Testis (tissue), 2 donors: ENCODE measurements at regions not wholly inside any gene's neighbourhood (a gene's known extent, or its start where the extent isn't known, plus 50 kb on each side); places are given as distances from the start of the nearest gene placed in this dataset.

ENCODE experiments used
- DNase-seq: peaks from one replicate; pipeline ENCODE4 v3.0.0-alpha.2; 2019
- H3K27ac ChIP-seq, 2 donors: fragments of 200-600 bp; sonication (generic); one replicate each; pipeline ENCODE4 v1.5.1; 2019
- H3K27me3 ChIP-seq: fragments of 200-600 bp; sonication (generic); one replicate; pipeline ENCODE4 v1.5.1; 2019
- H3K36me3 ChIP-seq: fragments of 200-600 bp; sonication (generic); one replicate; pipeline ENCODE4 v1.5.1; 2017; ENCODE audit warnings: low read depth; ENCODE audit errors: missing control alignments
- H3K4me1 ChIP-seq: fragments of 200-600 bp; sonication (generic); one replicate; pipeline ENCODE4 v1.5.1; 2019
- H3K4me3 ChIP-seq, 2 donors: fragments of 200-600 bp; sonication (generic); one replicate each; pipeline ENCODE4 v1.5.1; 2017 to 2019
- H3K9me3 ChIP-seq: fragments of 200-600 bp; sonication (generic); one replicate; pipeline ENCODE4 v1.5.1; 2017
- CTCF ChIP-seq, 3 experiments: fragments of 450-650 bp in 2 of 3; fragments of 200-600 bp in 1 of 3; sonication (generic) in 1 of 3; IDR thresholded peaks; one replicate each; pipeline ENCODE4 v1.5.1; 2016 to 2019; ENCODE audit warnings: antibody characterized with exemption in 3 of 3, mild to moderate bottlenecking in 2 of 3, moderate library complexity in 1 of 3
- POLR2A ChIP-seq: fragments of 450-650 bp; IDR thresholded peaks from one replicate; pipeline ENCODE4 v1.6.1; 2017; ENCODE audit warnings: antibody characterized with exemption, mild to moderate bottlenecking, moderate library complexity
- WGBS, 2 donors: methylation state at CpG; one replicate each; pipeline ENCODE4 v1.1.5; 2018; 5-methylcytosine and 5-hydroxymethylcytosine counted together
- intact Hi-C: fragments of 100-400 bp; cut with DNase I; formaldehyde crosslinking; loops from one replicate; pipeline ENCODE4 v1.15.1; 2023; ENCODE audit warnings: low total_unique reads

- H3K27ac ChIP-seq = no peak overlapping the region
- intact Hi-C loops = no loop called here
- H3K36me3 ChIP-seq = no peaks in the 10 kb centered on the region
- DNase-seq = no peak
- no peak overlapping the region for H3K4me3 ChIP-seq
- no peaks in the 10 kb centered on the region for H3K4me1 ChIP-seq
- H3K27me3 ChIP-seq = no peaks in the 10 kb centered on the region
- H3K9me3 ChIP-seq = no peaks in the 10 kb centered on the region
- 68 to 79% methylated on average over 4 of the region's 4 CpGs for WGBS, 2 donors
- no peak for TF ChIP-seq CTCF (IDR thresholded peaks at IDR 0.05)
Observed at GRCh38 chr5:52255308-52255707, 532.4 kb upstream of the ITGA1 start.

- no peak for DNase-seq
- WGBS, 2 donors = 90 to 91% methylated on average over 3 of the region's 3 CpGs
- TF ChIP-seq CTCF (IDR thresholded peaks at IDR 0.05) (no peak), POLR2A (no peak)
- no peaks in the 10 kb centered on the region for H3K36me3 ChIP-seq
- H3K4me1 ChIP-seq = no peaks in the 10 kb centered on the region
- intact Hi-C loops = no loop called here
- no peak overlapping the region for H3K27ac ChIP-seq
- H3K9me3 ChIP-seq = no peaks in the 10 kb centered on the region
- no peaks in the 10 kb centered on the region for H3K27me3 ChIP-seq
- H3K4me3 ChIP-seq = no peak overlapping the region
Observed at GRCh38 chr5:52262844-52263243, 524.9 kb upstream of the ITGA1 start.

- Histone ChIP-seq H3K36me3 (no peaks in the 10 kb centered on the region), H3K27ac (no peak overlapping the region), H3K4me3 (no peak overlapping the region), H3K9me3 (no peaks in the 10 kb centered on the region), H3K27me3 (no peaks in the 10 kb centered on the region), H3K4me1 (no peaks in the 10 kb centered on the region)
- intact Hi-C loops = no loop called here
- TF ChIP-seq POLR2A (no peak), CTCF (IDR thresholded peaks at IDR 0.05) (no peak)
- WGBS, 2 donors = 42 to 67% methylated on average over 1 of the region's 1 CpG
- no peak for DNase-seq
Observed at GRCh38 chr5:52269401-52269800, 518.3 kb upstream of the ITGA1 start.

- Histone ChIP-seq H3K4me1 (no peaks in the 10 kb centered on the region), H3K27ac (no peak overlapping the region), H3K36me3 (no peaks in the 10 kb centered on the region), H3K27me3 (no peaks in the 10 kb centered on the region), H3K9me3 (no peaks in the 10 kb centered on the region), H3K4me3 (no peak overlapping the region)
- TF ChIP-seq CTCF (IDR thresholded peaks at IDR 0.05) (no peak), POLR2A (no peak)
- intact Hi-C loops = no loop called here
- no peak for DNase-seq
- WGBS, 2 donors = 34 to 42% methylated on average over 4 of the region's 4 CpGs
Observed at GRCh38 chr5:52269859-52270258, 517.9 kb upstream of the ITGA1 start.

- DNase-seq = no peak
- H3K4me1 ChIP-seq = no peaks in the 10 kb centered on the region
- no peaks in the 10 kb centered on the region for H3K36me3 ChIP-seq
- H3K4me3 ChIP-seq = no peak overlapping the region
- intact Hi-C loops = no loop called here
- TF ChIP-seq POLR2A = no peak
- no peak for TF ChIP-seq CTCF (IDR thresholded peaks at IDR 0.05)
- H3K9me3 ChIP-seq = no peaks in the 10 kb centered on the region
- H3K27me3 ChIP-seq = no peaks in the 10 kb centered on the region
- H3K27ac ChIP-seq = no peak overlapping the region
Observed at GRCh38 chr5:52275639-52276038, 512.1 kb upstream of the ITGA1 start.
